ENCODE measurements at regions not wholly inside any gene's neighbourhood (a gene's known extent, or its start where the extent isn't known, plus 50 kb on each side); places are given as distances from the start of the nearest gene placed in this dataset.

DNA sequence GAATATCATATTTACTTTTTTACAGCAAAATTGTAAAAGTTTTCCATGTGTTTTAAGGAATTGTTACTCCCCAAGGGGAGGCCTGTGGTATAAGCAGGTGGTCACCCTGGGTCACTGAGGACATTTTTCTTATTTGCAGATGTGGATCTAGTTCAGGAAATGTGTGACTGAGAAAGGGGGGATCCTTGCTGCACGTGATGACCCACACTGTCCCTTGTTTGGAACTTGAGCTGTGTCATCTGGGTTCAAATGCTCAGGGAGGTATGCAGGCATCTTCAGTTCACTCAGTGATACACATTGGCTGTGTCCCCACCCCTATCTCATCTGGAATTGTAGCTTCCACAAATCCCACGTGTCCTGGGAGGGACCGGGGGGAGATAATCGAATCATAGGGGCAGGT, 431.9 kb upstream of the CDH4 start:
- DNase-seq (no peak), ATAC-seq (ENCODE audit: low read depth) (no peak)
- Mint-ChIP-seq H3K4me1 (no peaks in the 10 kb centered on the region), H3K4me3 (no peak overlapping the region), H3K9me3 (no peaks in the 10 kb centered on the region), H3K36me3 (ENCODE audit: low read depth) (no peaks in the 10 kb centered on the region), H3K27ac (no peak overlapping the region), H3K27me3 (no peaks in the 10 kb centered on the region)
- intact Hi-C loops (cut with micrococcal nuclease), result no loop called here
- ChIA-PET CTCF (no interaction called here), POLR2A (no interaction called here)
- TF ChIP-seq, protein P1, sequence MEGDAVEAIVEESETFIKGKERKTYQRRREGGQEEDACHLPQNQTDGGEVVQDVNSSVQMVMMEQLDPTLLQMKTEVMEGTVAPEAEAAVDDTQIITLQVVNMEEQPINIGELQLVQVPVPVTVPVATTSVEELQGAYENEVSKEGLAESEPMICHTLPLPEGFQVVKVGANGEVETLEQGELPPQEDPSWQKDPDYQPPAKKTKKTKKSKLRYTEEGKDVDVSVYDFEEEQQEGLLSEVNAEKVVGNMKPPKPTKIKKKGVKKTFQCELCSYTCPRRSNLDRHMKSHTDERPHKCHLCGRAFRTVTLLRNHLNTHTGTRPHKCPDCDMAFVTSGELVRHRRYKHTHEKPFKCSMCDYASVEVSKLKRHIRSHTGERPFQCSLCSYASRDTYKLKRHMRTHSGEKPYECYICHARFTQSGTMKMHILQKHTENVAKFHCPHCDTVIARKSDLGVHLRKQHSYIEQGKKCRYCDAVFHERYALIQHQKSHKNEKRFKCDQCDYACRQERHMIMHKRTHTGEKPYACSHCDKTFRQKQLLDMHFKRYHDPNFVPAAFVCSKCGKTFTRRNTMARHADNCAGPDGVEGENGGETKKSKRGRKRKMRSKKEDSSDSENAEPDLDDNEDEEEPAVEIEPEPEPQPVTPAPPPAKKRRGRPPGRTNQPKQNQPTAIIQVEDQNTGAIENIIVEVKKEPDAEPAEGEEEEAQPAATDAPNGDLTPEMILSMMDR (IDR thresholded peaks at IDR 0.05), result no peak

DNA sequence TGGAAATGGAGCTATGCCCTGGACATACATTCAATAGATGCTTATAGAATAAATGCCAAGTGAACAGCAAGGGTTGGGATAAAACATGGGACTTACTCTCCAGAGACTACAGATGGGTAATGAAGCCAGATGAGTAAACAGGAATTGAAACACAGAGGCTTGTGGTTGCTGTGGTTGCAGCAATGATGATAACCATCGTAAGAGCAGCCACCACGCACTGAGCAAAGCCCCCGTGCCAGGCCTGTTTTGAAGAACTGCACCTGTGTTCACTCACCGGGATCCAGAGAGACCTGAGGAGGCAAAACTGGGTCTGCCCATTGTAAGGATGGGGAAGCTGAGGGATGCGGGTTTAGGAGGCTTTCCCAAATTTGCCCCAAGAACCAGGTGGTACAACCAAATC, 431.1 kb upstream of the CDH4 start:
- Mint-ChIP-seq H3K4me3 (no peak overlapping the region), H3K4me1 (no peaks in the 10 kb centered on the region), H3K9me3 (no peaks in the 10 kb centered on the region), H3K36me3 (ENCODE audit: low read depth) (no peaks in the 10 kb centered on the region), H3K27me3 (no peaks in the 10 kb centered on the region), H3K27ac (no peak overlapping the region)
- ATAC-seq (ENCODE audit: low read depth), result no peak
- TF ChIP-seq, protein P1 (IDR thresholded peaks at IDR 0.05), result no peak
- intact Hi-C loops (cut with micrococcal nuclease), result no loop called here
- ChIA-PET POLR2A (no interaction called here), CTCF (no interaction called here)
- DNase-seq, result no peak

DNA sequence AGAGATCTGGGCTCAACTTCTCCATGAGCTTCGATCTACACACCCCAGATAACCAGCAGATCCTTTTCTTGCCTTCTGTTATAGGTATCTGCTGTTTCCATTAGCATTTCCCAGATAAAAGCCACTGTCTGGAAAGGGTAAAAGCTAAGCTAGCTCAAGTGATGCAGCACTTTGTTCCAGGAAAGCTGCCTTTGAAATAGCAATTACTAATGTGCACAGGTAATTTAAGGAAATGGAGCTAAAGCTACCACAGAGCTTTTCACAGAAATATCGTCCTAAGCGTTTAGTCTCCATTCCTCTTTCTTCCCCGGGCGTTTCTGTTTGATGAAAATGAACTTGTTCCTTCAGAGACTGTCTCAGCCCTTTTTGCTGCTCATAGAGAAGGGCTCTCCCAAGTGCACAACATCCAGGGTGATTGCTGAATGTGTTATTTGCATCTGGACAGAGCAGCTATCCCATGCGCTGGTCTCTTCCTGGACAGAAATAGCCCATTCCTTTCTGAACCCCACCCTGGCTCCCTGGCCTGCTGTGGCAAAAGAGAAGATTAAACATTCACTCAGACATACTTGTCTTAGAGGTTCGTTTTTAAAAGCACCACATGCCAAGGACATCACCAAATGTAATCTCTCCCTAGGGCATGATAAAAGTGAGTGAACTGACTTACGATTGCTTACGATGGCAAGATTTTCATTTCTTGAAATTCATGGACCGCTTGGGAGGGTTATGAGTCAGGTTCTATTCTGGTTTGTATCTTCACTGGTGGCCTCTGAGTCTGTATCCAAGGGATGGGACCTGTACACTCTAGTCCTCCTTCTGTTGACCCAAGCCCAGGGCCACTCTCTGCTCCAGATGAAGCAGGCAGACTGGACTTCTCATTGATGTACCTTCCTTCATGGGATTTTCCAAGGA, 429.1 kb upstream of the CDH4 start:
- POLR2A ChIA-PET, result no interaction called here
- H3K9me3 Mint-ChIP-seq, result peaks cover 4% of the 10 kb centered on the region
- H3K27ac Mint-ChIP-seq, result no peak overlapping the region
- DNase-seq (no peak), ATAC-seq (ENCODE audit: low read depth) (no peak)
- no peak overlapping the region for H3K4me3 Mint-ChIP-seq
- CTCF ChIA-PET, result no interaction called here
- no peaks in the 10 kb centered on the region for H3K27me3 Mint-ChIP-seq
- no peaks in the 10 kb centered on the region for H3K36me3 Mint-ChIP-seq (ENCODE audit: low read depth)
- TF ChIP-seq, protein P1 (IDR thresholded peaks at IDR 0.05), result no peak
- no peaks in the 10 kb centered on the region for H3K4me1 Mint-ChIP-seq
- intact Hi-C loops (cut with micrococcal nuclease), result no loop called here

DNA sequence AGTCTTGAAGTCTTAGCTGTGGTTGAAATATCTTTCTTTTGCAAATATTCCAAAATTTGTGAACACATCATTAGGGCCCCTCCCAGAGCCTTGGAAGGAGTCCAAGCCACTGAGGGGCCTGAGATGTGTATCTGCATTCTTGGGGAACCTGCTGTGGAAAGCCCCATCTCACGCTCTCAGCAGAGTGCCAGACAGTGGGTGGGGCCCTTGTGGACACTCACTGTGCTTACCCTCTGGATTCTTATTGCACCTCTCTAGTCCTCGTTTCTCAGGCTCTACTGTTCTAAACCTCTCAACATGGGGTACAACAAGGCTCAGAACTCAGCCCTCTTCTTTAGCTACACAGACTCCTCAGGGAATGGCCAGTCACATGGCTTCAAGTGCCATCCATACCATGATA, 416.2 kb upstream of the CDH4 start:
- ATAC-seq (ENCODE audit: low read depth) (no peak), DNase-seq (no peak)
- no peak overlapping the region for H3K4me3 Mint-ChIP-seq
- TF ChIP-seq, protein P1 (IDR thresholded peaks at IDR 0.05), result no peak
- no peak overlapping the region for H3K27ac Mint-ChIP-seq
- intact Hi-C loops (cut with micrococcal nuclease), result no loop called here
- ChIA-PET POLR2A (no interaction called here), CTCF (no interaction called here)
- no peaks in the 10 kb centered on the region for H3K4me1 Mint-ChIP-seq
- no peaks in the 10 kb centered on the region for H3K9me3 Mint-ChIP-seq
- no peaks in the 10 kb centered on the region for H3K36me3 Mint-ChIP-seq (ENCODE audit: low read depth)
- no peaks in the 10 kb centered on the region for H3K27me3 Mint-ChIP-seq

DNA sequence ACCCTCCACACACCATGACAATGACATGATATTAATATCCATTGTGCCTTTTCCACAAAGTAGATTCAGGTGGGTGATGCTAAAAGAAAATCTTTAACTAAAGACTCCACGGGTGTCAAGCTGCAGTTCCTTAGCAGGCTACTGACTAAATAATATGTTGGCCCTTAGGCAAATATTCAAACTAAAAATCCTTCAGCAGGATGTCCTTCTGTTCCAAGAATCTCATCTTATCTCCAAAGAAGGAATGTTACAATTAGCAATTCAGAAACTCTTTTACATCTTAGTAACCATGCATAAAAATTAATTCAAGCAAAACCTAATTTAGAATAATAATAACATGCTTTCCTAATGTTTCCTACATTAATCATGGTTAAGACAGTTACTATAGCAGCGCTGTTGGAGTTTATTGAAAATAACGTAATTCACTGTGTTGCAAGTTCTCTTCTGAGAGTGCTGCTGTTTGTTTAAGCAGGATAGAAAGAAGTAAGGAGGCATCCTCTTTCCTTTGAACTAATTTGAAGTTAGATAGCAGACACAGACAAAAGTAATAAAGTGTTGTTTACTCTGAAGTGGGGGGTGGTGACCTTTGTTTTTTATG, 414.8 kb upstream of the CDH4 start:
- CTCF ChIA-PET, result no interaction called here
- Mint-ChIP-seq H3K4me3 (no peak overlapping the region), H3K27ac (no peak overlapping the region), H3K36me3 (ENCODE audit: low read depth) (no peaks in the 10 kb centered on the region), H3K27me3 (no peaks in the 10 kb centered on the region), H3K9me3 (no peaks in the 10 kb centered on the region), H3K4me1 (no peaks in the 10 kb centered on the region)
- intact Hi-C loops (cut with micrococcal nuclease), result no loop called here
- TF ChIP-seq, protein P1 (IDR thresholded peaks at IDR 0.05), result no peak
- DNase-seq (no peak), ATAC-seq (ENCODE audit: low read depth) (no peak)
- POLR2A ChIA-PET, result no interaction called here

Measured in activated B cell treated with CpG ODN at 0.5 μM for 24 hours (primary cell).